ENCODE measurements at regions not wholly inside any gene's neighbourhood (a gene's known extent, or its start where the extent isn't known, plus 50 kb on each side); places are given as distances from the start of the nearest gene placed in this dataset.

DNA sequence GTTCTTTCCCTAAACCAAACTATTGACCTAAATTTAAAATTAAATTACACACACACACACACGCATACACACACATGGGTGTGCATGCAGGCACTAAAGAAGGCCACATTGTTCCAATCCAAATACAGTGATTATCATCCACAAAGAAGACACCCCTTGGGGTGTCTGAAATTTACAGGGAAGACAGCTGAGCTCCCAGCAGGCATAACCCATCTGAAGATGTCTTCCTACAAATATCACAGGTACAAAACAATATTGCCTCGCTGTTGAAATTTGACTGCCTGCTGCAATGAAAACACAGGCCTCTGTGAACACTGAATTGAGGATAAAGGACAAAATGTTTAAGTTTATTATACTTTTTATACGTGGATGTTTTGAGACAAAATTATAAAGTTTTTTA is 50.2 kb upstream of the SLC7A11 start:
- Histone ChIP-seq H3K27me3 (replicated peaks in 1 of 7) (no peaks in the 10 kb centered on the region), H3K27ac (no peak overlapping the region), H3K36me3 (no peaks in the 10 kb centered on the region), H3K4me1 (no peaks in the 10 kb centered on the region), H3K4me3 (no peak overlapping the region), H3K9me3 (no peaks in the 10 kb centered on the region)
- TF ChIP-seq POLR2AphosphoS5 (IDR thresholded peaks at IDR 0.05) = no peak
- TF ChIP-seq, protein P1, sequence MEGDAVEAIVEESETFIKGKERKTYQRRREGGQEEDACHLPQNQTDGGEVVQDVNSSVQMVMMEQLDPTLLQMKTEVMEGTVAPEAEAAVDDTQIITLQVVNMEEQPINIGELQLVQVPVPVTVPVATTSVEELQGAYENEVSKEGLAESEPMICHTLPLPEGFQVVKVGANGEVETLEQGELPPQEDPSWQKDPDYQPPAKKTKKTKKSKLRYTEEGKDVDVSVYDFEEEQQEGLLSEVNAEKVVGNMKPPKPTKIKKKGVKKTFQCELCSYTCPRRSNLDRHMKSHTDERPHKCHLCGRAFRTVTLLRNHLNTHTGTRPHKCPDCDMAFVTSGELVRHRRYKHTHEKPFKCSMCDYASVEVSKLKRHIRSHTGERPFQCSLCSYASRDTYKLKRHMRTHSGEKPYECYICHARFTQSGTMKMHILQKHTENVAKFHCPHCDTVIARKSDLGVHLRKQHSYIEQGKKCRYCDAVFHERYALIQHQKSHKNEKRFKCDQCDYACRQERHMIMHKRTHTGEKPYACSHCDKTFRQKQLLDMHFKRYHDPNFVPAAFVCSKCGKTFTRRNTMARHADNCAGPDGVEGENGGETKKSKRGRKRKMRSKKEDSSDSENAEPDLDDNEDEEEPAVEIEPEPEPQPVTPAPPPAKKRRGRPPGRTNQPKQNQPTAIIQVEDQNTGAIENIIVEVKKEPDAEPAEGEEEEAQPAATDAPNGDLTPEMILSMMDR (IDR thresholded peaks at IDR 0.05 in 8 of 11, conservative IDR thresholded peaks at IDR 0.05 in 3 of 11) = no peak
- TF ChIP-seq POLR2A (IDR thresholded peaks at IDR 0.05) = no peak
- intact Hi-C loops (cut with DNase I; ENCODE audit: low total_unique reads) = no loop called here
- DNase-seq = no peak
- WGBS, 5 donors = 87 to 96% (median 91%) methylated on average over 3 of the region's 3 CpGs
